Endothelial cell of umbilical vein (primary cell): ENCODE measurements at regions not wholly inside any gene's neighbourhood (a gene's known extent, or its start where the extent isn't known, plus 50 kb on each side); places are given as distances from the start of the nearest gene placed in this dataset.
A peak's percentile ranks its signal among the peaks of the same experiment; 100 is the strongest.

ENCODE experiments used
- BruUV-seq: library from RNA; stranded (reverse); fragments of 400-500 nt; replicated peaks from 2 replicates; lab custom pipeline; 2021; lab: Mats Ljungman, UMichigan
- CTCF ChIA-PET: fragments of 300-600, 350-600 bp; sonication (Branson Sonifier 250); formaldehyde crosslinking; loops from one replicate; lab custom pipeline; 2021; ENCODE audit warnings: antibody characterized with exemption, inconsistent platforms; lab: Charles Lee
- POLR2A ChIA-PET: fragments of 300-600, 350-600 bp; sonication (Branson Sonifier 250); formaldehyde crosslinking; loops from one replicate; lab custom pipeline; 2021; ENCODE audit warnings: antibody characterized with exemption, inconsistent platforms; lab: Charles Lee
- DNase-seq: peaks from one replicate; pipeline ENCODE4 v3.0.0-alpha.2; 2011; ENCODE audit warnings: low read depth, low spot score
- FAIRE-seq: peaks from 2 replicates; lab custom pipeline; 2011; peaks lifted over from hg19 to GRCh38; lab: Jason Lieb, UNC
- H2AFZ ChIP-seq: 2 replicates; pipeline ENCODE4 v1.6.0; 2012; ENCODE audit warnings: low read depth, low read length, control low read depth, inconsistent platforms
- H3K27ac ChIP-seq: 2 replicates; pipeline ENCODE4 v1.5.1; 2011; ENCODE audit warnings: low read depth, mild to moderate bottlenecking, control low read depth, low read length, moderate library complexity; ENCODE audit not compliant: insufficient read depth
- H3K27me3 ChIP-seq, 2 experiments: 2 replicates each; pipeline versions ENCODE4 v1.6.0 to v1.6.1; 2011; ENCODE audit warnings: low read length in 2 of 2, mixed read lengths in 1 of 2; ENCODE audit not compliant: control insufficient read depth in 2 of 2, insufficient read depth in 2 of 2
- H3K36me3 ChIP-seq, 2 experiments: 2 replicates in 1 of 2; 3 replicates in 1 of 2; pipeline ENCODE4 v1.5.1; 2011; ENCODE audit warnings: low read length in 2 of 2, mild to moderate bottlenecking in 1 of 2, moderate library complexity in 1 of 2; ENCODE audit not compliant: control insufficient read depth in 2 of 2, insufficient read depth in 2 of 2; ENCODE audit errors: extremely low read depth in 1 of 2
- H3K4me1 ChIP-seq: 3 replicates; pipeline ENCODE4 v1.5.1; 2011; ENCODE audit warnings: mild to moderate bottlenecking, low read length; ENCODE audit not compliant: control insufficient read depth, insufficient read depth; ENCODE audit errors: extremely low read depth
- H3K4me2 ChIP-seq: 2 replicates; pipeline ENCODE4 v1.6.1; 2011; ENCODE audit warnings: low read length, control low read depth, mixed read lengths; ENCODE audit not compliant: insufficient read depth
- H3K4me3 ChIP-seq, 3 experiments: fragments of 200-600 bp in 1 of 3; sonication (generic), shearing (Covaris generic) in 1 of 3; replicated peaks in 1 of 3; 2 replicates each; pipeline ENCODE4 v1.5.1; 2011 to 2016; ENCODE audit warnings: control low read depth in 3 of 3, low read length in 3 of 3, mild to moderate bottlenecking in 2 of 3, inconsistent platforms in 1 of 3, low read depth in 1 of 3, moderate library complexity in 1 of 3; ENCODE audit not compliant: insufficient read depth in 1 of 3
- H3K79me2 ChIP-seq: 2 replicates; pipeline ENCODE4 v1.6.0; 2012; ENCODE audit warnings: low read length, inconsistent platforms; ENCODE audit not compliant: control insufficient read depth, insufficient read depth
- H3K9ac ChIP-seq: replicated peaks from 2 replicates; pipeline ENCODE3; 2011; ENCODE audit warnings: low read length, control low read depth; ENCODE audit not compliant: insufficient read depth; ENCODE audit errors: extremely low read depth
- H3K9me1 ChIP-seq: replicated peaks from 3 replicates; pipeline ENCODE4 v1.6.0; 2011; ENCODE audit warnings: mild to moderate bottlenecking, low read length; ENCODE audit not compliant: control insufficient read depth, insufficient read depth; ENCODE audit errors: extremely low read depth
- H3K9me3 ChIP-seq: replicated peaks from 2 replicates; pipeline ENCODE4 v1.5.1; 2012; ENCODE audit warnings: low read length, inconsistent platforms; ENCODE audit not compliant: control insufficient read depth, insufficient read depth
- H4K20me1 ChIP-seq: replicated peaks from 2 replicates; pipeline ENCODE3; 2011; ENCODE audit warnings: mild to moderate bottlenecking, low read length; ENCODE audit not compliant: control insufficient read depth, insufficient read depth; ENCODE audit errors: extremely low read depth
- CTCF ChIP-seq, 2 donors: IDR thresholded peaks; 1 replicate in 1 of 2; 2 replicates in 1 of 2; pipeline ENCODE4 v1.5.1; 2011; ENCODE audit warnings: low read length in 2 of 2, mild to moderate bottlenecking in 2 of 2, moderate library complexity in 2 of 2, control low read depth in 1 of 2, inconsistent platforms in 1 of 2, low read depth in 1 of 2; ENCODE audit not compliant: insufficient read depth in 1 of 2; ENCODE audit errors: extremely low read depth in 1 of 2
- EZH2 ChIP-seq: IDR thresholded peaks from 2 replicates; pipeline ENCODE4 v1.6.1; 2012; ENCODE audit warnings: borderline replicate concordance, low read depth, mild to moderate bottlenecking, moderate library complexity, low read length, inconsistent platforms; ENCODE audit not compliant: severe bottlenecking
- FOS ChIP-seq: IDR thresholded peaks from 2 replicates; pipeline ENCODE4 v1.6.1; 2011; ENCODE audit warnings: mild to moderate bottlenecking, low read length, moderate library complexity, borderline replicate concordance; ENCODE audit not compliant: insufficient read depth
- GATA2 ChIP-seq: IDR thresholded peaks from 2 replicates; pipeline ENCODE4 v1.7.0; 2011; ENCODE audit warnings: low read depth, mild to moderate bottlenecking, moderate library complexity, mixed read lengths, low read length; ENCODE audit not compliant: insufficient read length, insufficient read depth
- JUN ChIP-seq: IDR thresholded peaks from 2 replicates; pipeline ENCODE4 v1.6.1; 2011; ENCODE audit warnings: borderline replicate concordance, low read depth; ENCODE audit not compliant: insufficient read length, insufficient read depth
- MAX ChIP-seq: IDR thresholded peaks from 2 replicates; pipeline ENCODE4 v1.6.1; 2011; ENCODE audit not compliant: insufficient read depth, insufficient read length
- MYC ChIP-seq: IDR thresholded peaks from one replicate; pipeline ENCODE4 v1.6.1; 2011; ENCODE audit warnings: mild to moderate bottlenecking, low read depth, low read length
- POLR2A ChIP-seq: IDR thresholded peaks from 2 replicates; pipeline ENCODE4 v1.6.1; 2012; ENCODE audit warnings: low read depth, mild to moderate bottlenecking, control low read depth, low read length
- POLR2AphosphoS5 ChIP-seq: IDR thresholded peaks from 2 replicates; pipeline ENCODE4 v1.6.1; 2012; ENCODE audit warnings: low read depth, mild to moderate bottlenecking, control low read depth, low read length, moderate library complexity; ENCODE audit not compliant: insufficient read depth
- dilution Hi-C: fragments of 300-500 bp; cut with MboI; formaldehyde crosslinking; loops from one replicate; pipeline ENCODE4 v1.15.0; 2019; ENCODE audit warnings: low sequenced_read_pairs; ENCODE audit not compliant: extremely low pct_ligation_motif_present
- intact Hi-C: fragments of 100-400 bp; cut with micrococcal nuclease; formaldehyde crosslinking; loops from one replicate; pipeline ENCODE4 v1.10.0; 2022

- no TSS peak for BruUV-seq
- H3K79me2 ChIP-seq, result no peaks in the 10 kb centered on the region
- H3K27ac ChIP-seq, result no peak overlapping the region
- H3K9me3 ChIP-seq, result no peaks in the 10 kb centered on the region
- H3K9ac ChIP-seq, result no peak overlapping the region
- TF ChIP-seq MAX, result no peak
- TF ChIP-seq POLR2AphosphoS5, result no peak
- no peak for TF ChIP-seq POLR2A
- no peak for TF ChIP-seq CTCF (IDR thresholded peaks at IDR 0.05; ENCODE audit: extremely low read depth in 1 of 2, insufficient read depth in 1 of 2, low read depth in 1 of 2, low read length in 2 of 2)
- H3K27me3 ChIP-seq, result no peaks in the 10 kb centered on the region
- no peak overlapping the region for H3K4me3 ChIP-seq
- POLR2A ChIA-PET, result no interaction called here
- FAIRE-seq (no peak), DNase-seq (no peak)
- no peaks in the 10 kb centered on the region for H3K36me3 ChIP-seq
- dilution Hi-C loops (no loop called here), intact Hi-C loops (no loop called here)
- CTCF ChIA-PET, result no interaction called here
- H3K9me1 ChIP-seq, result no peaks in the 10 kb centered on the region
- no peaks in the 10 kb centered on the region for H4K20me1 ChIP-seq
- no peak overlapping the region for H3K4me2 ChIP-seq
- H3K4me1 ChIP-seq, result peaks cover 7% of the 10 kb centered on the region
- no peak overlapping the region for H2AFZ ChIP-seq
Observed at GRCh38 chr13:79749566-79749965, 268.6 kb downstream of the NDFIP2 start.

GRCh38 chr13:79745081-79745480 lies 264.1 kb downstream of the NDFIP2 start:
- no peaks in the 10 kb centered on the region for H3K79me2 ChIP-seq
- no peaks in the 10 kb centered on the region for H3K27me3 ChIP-seq
- no peaks in the 10 kb centered on the region for H4K20me1 ChIP-seq
- H3K27ac ChIP-seq, result no peak overlapping the region
- DNase-seq (peak; percentile 56), FAIRE-seq (peak; percentile 33)
- no TSS peak for BruUV-seq
- H3K9ac ChIP-seq, result no peak overlapping the region
- intact Hi-C loops, result no loop called here
- TF ChIP-seq GATA2, result no peak
- no peak for TF ChIP-seq MYC
- TF ChIP-seq EZH2, result no peak
- no peak for TF ChIP-seq JUN
- TF ChIP-seq FOS, result no peak
- no peak for TF ChIP-seq POLR2AphosphoS5
- no peak for TF ChIP-seq MAX
- TF ChIP-seq POLR2A, result no peak
- no peak for TF ChIP-seq CTCF (IDR thresholded peaks at IDR 0.05; ENCODE audit: extremely low read depth in 1 of 2, insufficient read depth in 1 of 2, low read depth in 1 of 2, low read length in 2 of 2)
- no peak overlapping the region for H2AFZ ChIP-seq
- no peak overlapping the region for H3K4me2 ChIP-seq
- H3K9me1 ChIP-seq, result no peaks in the 10 kb centered on the region
- dilution Hi-C loops, result no loop called here
- no peaks in the 10 kb centered on the region for H3K36me3 ChIP-seq
- H3K9me3 ChIP-seq, result no peaks in the 10 kb centered on the region
- CTCF ChIA-PET, result no interaction called here
- POLR2A ChIA-PET, result interaction anchor here (0.7 kb wide), 1 partner anchor 15 kb away, joined by 4 read pairs; no protein-coding TSS in a partner anchor
- H3K4me1 ChIP-seq, result peaks cover 3% of the 10 kb centered on the region
- no peak overlapping the region for H3K4me3 ChIP-seq
